Cerebellar nuclear complex (tissue), 1 donor: ENCODE measurements at regions not wholly inside any gene's neighbourhood (a gene's known extent, or its start where the extent isn't known, plus 50 kb on each side); places are given as distances from the start of the nearest gene placed in this dataset.
"Not testable (repeated sequence)": the region's sequence is repeated elsewhere in the genome, so short reads cannot be mapped to it uniquely, and the experiment has no call there.

Experiments
- DNase-seq, 2 experiments: peaks; one replicate each; lab custom pipeline; 2025; lab: John Stamatoyannopoulos, UW

- no peak for DNase-seq
These were observed 1431.0 kb upstream of the WWC1 start for GRCh38 chr5:166860426-166860825.

- no peak for DNase-seq
These were observed 1428.9 kb upstream of the WWC1 start for GRCh38 chr5:166862581-166862980.

GRCh38 chr5:166865206-166865605, 1426.2 kb upstream of the WWC1 start:
- DNase-seq: no peak

- DNase-seq: no peak
These were observed 1411.0 kb upstream of the WWC1 start for GRCh38 chr5:166880456-166880855.

- DNase-seq: no peak
These were observed 1409.6 kb upstream of the WWC1 start for GRCh38 chr5:166881802-166882201.

GRCh38 chr5:166883016-166883415, 1408.4 kb upstream of the WWC1 start:
- no peak for DNase-seq

- no peak for DNase-seq
These were observed 1393.3 kb upstream of the WWC1 start for GRCh38 chr5:166898166-166898565.

- no peak for DNase-seq
These were observed 1392.1 kb upstream of the WWC1 start for GRCh38 chr5:166899343-166899742.

GRCh38 chr5:166904571-166904970, 1386.9 kb upstream of the WWC1 start:
- no peak for DNase-seq

GRCh38 chr5:166906991-166907713, 1384.3 kb upstream of the WWC1 start:
- no peak for DNase-seq

GRCh38 chr5:166909040-166909439, 1382.4 kb upstream of the WWC1 start:
- no peak for DNase-seq

GRCh38 chr5:166909926-166910325, 1381.5 kb upstream of the WWC1 start:
- no peak for DNase-seq

GRCh38 chr5:166910995-166911394, 1380.5 kb upstream of the WWC1 start:
- no peak for DNase-seq

GRCh38 chr5:166916021-166916420, 1375.4 kb upstream of the WWC1 start:
- no peak for DNase-seq

GRCh38 chr5:166926138-166926537, 1365.3 kb upstream of the WWC1 start:
- DNase-seq: no peak

GRCh38 chr5:166926806-166927475, 1364.5 kb upstream of the WWC1 start:
- not testable (repeated sequence) for DNase-seq

- no peak for DNase-seq
These were observed 1355.1 kb upstream of the WWC1 start for GRCh38 chr5:166936351-166936750.

GRCh38 chr5:166938071-166938470, 1353.4 kb upstream of the WWC1 start:
- no peak for DNase-seq

GRCh38 chr5:166942948-166943347, 1348.5 kb upstream of the WWC1 start:
- DNase-seq: no peak

- DNase-seq: no peak
These were observed 1344.4 kb upstream of the WWC1 start for GRCh38 chr5:166947045-166947444.

- no peak for DNase-seq
These were observed 1342.8 kb upstream of the WWC1 start for GRCh38 chr5:166948679-166949078.

GRCh38 chr5:166952048-166952447, 1339.4 kb upstream of the WWC1 start:
- no peak for DNase-seq

- no peak for DNase-seq
These were observed 1333.7 kb upstream of the WWC1 start for GRCh38 chr5:166957782-166958181.

GRCh38 chr5:166959766-166960165, 1331.7 kb upstream of the WWC1 start:
- no peak for DNase-seq
